T47D (cell line): ENCODE measurements at regions not wholly inside any gene's neighbourhood (a gene's known extent, or its start where the extent isn't known, plus 50 kb on each side); places are given as distances from the start of the nearest gene placed in this dataset.
"Not testable (repeated sequence)": the region's sequence is repeated elsewhere in the genome, so short reads cannot be mapped to it uniquely, and the experiment has no call there.

Source experiments
- DNase-seq, 2 experiments: peaks; one replicate each; pipeline versions ENCODE4 v3.0.0 to v3.0.0-alpha.2; 2011 to 2012; ENCODE audit warnings: low read depth in 1 of 2, low spot score in 1 of 2
- JUND ChIP-seq: IDR thresholded peaks from 2 replicates; pipeline ENCODE4 v1.6.1; 2012; ENCODE audit warnings: low read depth
- in situ Hi-C: cut with HindIII; loops from 2 replicates; pipeline ENCODE4 v1.10.0; 2016; ENCODE audit warnings: low sequenced_read_pairs, low pct_unique_long_range_greater_than_20kb

DNA sequence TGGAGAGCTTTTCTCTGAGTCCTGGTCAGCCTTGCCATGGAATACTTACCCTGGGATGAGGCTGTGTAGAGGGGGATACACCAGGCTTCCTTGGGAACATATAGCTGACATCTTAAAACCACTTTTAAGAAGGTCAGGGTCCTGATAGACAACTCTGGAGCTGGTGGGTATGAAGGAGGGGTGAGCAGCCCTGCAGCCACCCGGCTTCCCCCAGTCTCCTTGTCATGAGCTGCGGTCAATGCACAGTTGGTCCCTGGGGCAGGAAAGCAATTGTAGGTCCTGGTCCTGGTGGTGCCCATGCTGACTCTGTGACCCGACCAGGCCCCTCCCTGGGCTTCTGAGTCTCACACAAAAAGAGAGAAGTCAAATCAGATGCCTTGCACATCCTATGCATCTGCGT, 63.6 kb downstream of the MRPL36 start:
- no peak for DNase-seq
- no peak for TF ChIP-seq JUND
- in situ Hi-C loops, result no loop called here

GRCh38 chr5:1735320-1735970, 64.2 kb downstream of the MRPL36 start:
- TF ChIP-seq JUND, result no peak
- DNase-seq, result no peak
- in situ Hi-C loops, result no loop called here

- DNase-seq, result no peak
- TF ChIP-seq JUND, result no peak
- in situ Hi-C loops, result no loop called here
These were observed 64.7 kb downstream of the MRPL36 start for GRCh38 chr5:1734908-1735289.

GRCh38 chr5:1734271-1734907, 65.2 kb downstream of the MRPL36 start:
- TF ChIP-seq JUND, result no peak
- in situ Hi-C loops, result no loop called here
- no peak for DNase-seq

DNA sequence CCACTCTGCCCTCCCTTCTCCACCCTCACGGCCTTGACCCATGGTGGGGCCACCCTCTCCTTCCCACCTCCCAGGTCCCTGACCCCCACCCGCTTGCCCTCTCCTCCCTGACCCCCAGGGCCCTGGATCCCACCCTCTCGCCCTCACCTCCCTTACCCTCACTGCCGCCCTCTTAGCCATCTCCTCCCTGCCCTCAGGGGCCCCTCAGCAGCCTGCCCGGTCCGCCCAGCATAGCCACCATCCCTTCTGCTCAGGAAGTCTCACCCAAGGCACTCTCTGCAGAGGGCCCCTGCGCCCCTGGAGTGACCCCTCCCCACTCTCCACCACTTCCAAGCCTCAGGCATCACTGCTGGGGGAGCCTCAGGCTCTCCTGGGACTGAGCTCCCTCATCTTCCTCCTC, 66.3 kb downstream of the MRPL36 start:
- DNase-seq, result no peak
- in situ Hi-C loops, result no loop called here
- TF ChIP-seq JUND, result no peak

GRCh38 chr5:1732945-1733344, 66.7 kb downstream of the MRPL36 start:
- in situ Hi-C loops, result no loop called here
- DNase-seq, result no peak
- no peak for TF ChIP-seq JUND

- TF ChIP-seq JUND, result no peak
- DNase-seq, result no peak
- in situ Hi-C loops, result no loop called here
These were observed 67.2 kb downstream of the MRPL36 start for GRCh38 chr5:1732238-1732941.

DNA sequence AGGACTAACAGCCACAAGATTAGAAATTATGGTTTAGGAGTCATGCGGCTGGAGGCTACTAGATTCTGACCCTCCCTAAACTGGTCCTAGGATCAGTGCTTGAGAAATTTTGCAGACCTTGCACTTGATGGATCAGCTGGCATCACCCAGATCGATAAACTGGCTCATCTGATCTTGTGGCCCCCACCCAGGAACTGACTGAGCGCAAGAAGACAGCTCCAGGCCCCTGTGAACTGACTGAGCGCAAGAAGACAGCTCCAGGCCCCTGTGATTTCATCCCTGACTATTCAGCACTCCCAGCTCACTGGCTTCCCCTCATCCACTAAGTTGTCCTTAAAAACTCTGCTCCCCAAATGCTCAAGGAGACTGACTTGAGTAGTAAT, 67.8 kb downstream of the MRPL36 start:
- DNase-seq, in situ Hi-C loops: not testable (repeated sequence)

- in situ Hi-C loops, result no loop called here
- TF ChIP-seq JUND, result no peak
These were observed 68.5 kb downstream of the MRPL36 start for GRCh38 chr5:1731091-1731639.

DNA sequence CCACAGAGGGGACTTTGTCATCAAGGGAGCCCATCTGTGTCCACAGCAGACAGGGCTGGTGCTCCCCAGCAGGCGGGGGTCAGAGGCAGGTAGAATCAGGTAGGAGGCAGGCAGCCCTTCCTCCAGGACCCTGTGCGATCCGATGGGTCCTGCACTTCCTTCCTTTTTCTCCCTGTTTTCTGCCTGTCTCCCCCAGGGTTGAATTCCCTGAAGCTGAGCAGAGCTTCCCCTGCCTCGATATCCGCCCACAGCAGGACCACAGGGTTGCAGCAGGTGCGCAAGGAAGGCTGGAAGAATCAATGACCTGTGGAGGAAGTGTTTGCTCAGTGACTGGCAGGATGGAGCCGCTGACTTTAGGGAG, 69.2 kb downstream of the MRPL36 start:
- no peak for TF ChIP-seq JUND
- in situ Hi-C loops, result no loop called here
- no peak for DNase-seq

More at GRCh38 chr5:1731091-1731639, 68.5 kb downstream of the MRPL36 start:
- DNase-seq, result no peak

GRCh38 chr5:1729641-1730486, 69.8 kb downstream of the MRPL36 start:
- no peak for TF ChIP-seq JUND
- in situ Hi-C loops, result no loop called here
- no peak for DNase-seq

GRCh38 chr5:1728846-1729245, 70.8 kb downstream of the MRPL36 start:
- no peak for DNase-seq
- in situ Hi-C loops, result no loop called here
- TF ChIP-seq JUND, result no peak
